Large intestine (tissue), 3 donors: ENCODE measurements at regions not wholly inside any gene's neighbourhood (a gene's known extent, or its start where the extent isn't known, plus 50 kb on each side); places are given as distances from the start of the nearest gene placed in this dataset.

ENCODE experiments used
- DNase-seq, 2 donors: peaks; one replicate each; pipeline versions ENCODE4 v3.0.0 to v3.0.0-alpha.2; 2013
- H3K27ac ChIP-seq: one replicate; pipeline ENCODE4 v1.5.1; 2013; ENCODE audit warnings: low read length
- H3K27me3 ChIP-seq: 2 replicates; pipeline ENCODE4 v1.6.1; 2013; ENCODE audit warnings: low read length; ENCODE audit not compliant: control insufficient read depth, insufficient read depth
- H3K36me3 ChIP-seq: 2 replicates; pipeline ENCODE4 v1.6.1; 2013; ENCODE audit warnings: low read length; ENCODE audit not compliant: control insufficient read depth, insufficient read depth
- H3K4me1 ChIP-seq: one replicate; pipeline ENCODE4 v1.6.1; 2013; ENCODE audit warnings: low read length; ENCODE audit not compliant: control insufficient read depth, insufficient read depth
- H3K4me3 ChIP-seq: one replicate; pipeline ENCODE4 v1.5.1; 2013; ENCODE audit warnings: low read length
- H3K9me3 ChIP-seq: one replicate; pipeline ENCODE4 v1.6.1; 2013; ENCODE audit warnings: mild to moderate bottlenecking, low read depth, low read length, moderate library complexity; ENCODE audit not compliant: control insufficient read depth
- WGBS: methylation state at CpG from one replicate; pipeline ENCODE4 v1.1.5; 2013; ENCODE audit warnings: low lambda C conversion rate; ENCODE audit not compliant: insufficient coverage; 5-methylcytosine and 5-hydroxymethylcytosine counted together

DNA sequence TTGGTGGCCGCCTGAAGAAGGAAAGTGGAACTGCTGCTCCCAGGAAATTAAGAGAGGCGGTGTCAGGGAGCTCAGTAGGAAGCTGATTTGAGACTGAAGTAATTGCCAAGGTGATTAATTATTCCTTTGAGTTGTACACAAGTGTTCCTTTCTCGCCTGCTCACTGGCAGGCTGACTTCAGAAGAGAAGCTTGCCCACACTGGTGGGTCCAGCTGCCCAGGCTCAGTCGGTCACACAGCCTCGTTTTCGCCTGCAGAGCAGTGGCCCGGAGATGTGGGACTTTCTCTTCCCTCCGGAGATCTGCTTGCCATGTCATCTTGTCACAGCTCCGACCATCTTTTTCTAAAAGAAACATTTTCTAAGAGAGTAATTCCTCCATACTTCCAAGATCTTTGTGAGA lies 478.0 kb downstream of the MCTP2 start:
- Histone ChIP-seq H3K27me3 (no peaks in the 10 kb centered on the region), H3K9me3 (no peaks in the 10 kb centered on the region), H3K36me3 (no peaks in the 10 kb centered on the region), H3K4me1 (no peaks in the 10 kb centered on the region), H3K4me3 (no peak overlapping the region), H3K27ac (no peak overlapping the region)
- DNase-seq, result no peak
- no CpG with 5 or more reads among the region's 9 CpGs for WGBS

- no peaks in the 10 kb centered on the region for H3K4me1 ChIP-seq
- H3K27ac ChIP-seq, result no peak overlapping the region
- DNase-seq, result no peak
- H3K4me3 ChIP-seq, result no peak overlapping the region
- H3K9me3 ChIP-seq, result no peaks in the 10 kb centered on the region
- WGBS, result no CpG with 5 or more reads among the region's 2 CpGs
- no peaks in the 10 kb centered on the region for H3K27me3 ChIP-seq
- no peaks in the 10 kb centered on the region for H3K36me3 ChIP-seq
These were observed 490.8 kb downstream of the MCTP2 start for GRCh38 chr15:94722024-94722636.

- Histone ChIP-seq H3K9me3 (no peaks in the 10 kb centered on the region), H3K27ac (no peak overlapping the region), H3K4me3 (no peak overlapping the region), H3K4me1 (no peaks in the 10 kb centered on the region), H3K36me3 (no peaks in the 10 kb centered on the region), H3K27me3 (no peaks in the 10 kb centered on the region)
- WGBS, result no CpG with 5 or more reads among the region's 2 CpGs
- DNase-seq, result no peak
These were observed 492.4 kb downstream of the MCTP2 start for GRCh38 chr15:94723801-94724200.

GRCh38 chr15:94731286-94731685 lies 499.9 kb downstream of the MCTP2 start:
- Histone ChIP-seq H3K27ac (no peak overlapping the region), H3K9me3 (no peaks in the 10 kb centered on the region), H3K36me3 (no peaks in the 10 kb centered on the region), H3K4me1 (no peaks in the 10 kb centered on the region), H3K27me3 (no peaks in the 10 kb centered on the region), H3K4me3 (no peak overlapping the region)
- no peak for DNase-seq
- WGBS, result no CpG with 5 or more reads among the region's 3 CpGs

DNA sequence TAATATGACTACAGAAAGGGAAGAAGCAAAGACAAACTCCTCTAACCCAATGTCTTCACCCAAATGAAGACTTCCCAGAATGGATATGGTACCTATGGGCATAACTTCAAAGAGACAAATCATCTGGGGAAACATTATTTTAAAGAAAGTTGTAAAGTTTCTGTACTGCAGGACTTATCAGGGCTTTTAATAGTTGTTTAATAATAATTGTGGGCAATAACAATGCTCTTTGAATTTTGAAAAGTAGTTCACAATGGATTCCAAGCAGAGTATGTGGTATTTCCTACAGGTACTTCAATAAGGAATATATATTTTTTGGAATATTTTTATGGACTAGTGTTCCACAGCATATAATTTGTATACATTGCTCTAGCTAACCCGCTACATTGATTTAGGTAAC lies 503.1 kb downstream of the MCTP2 start:
- H3K36me3 ChIP-seq, result no peaks in the 10 kb centered on the region
- no peak overlapping the region for H3K27ac ChIP-seq
- H3K4me3 ChIP-seq, result no peak overlapping the region
- WGBS, result 100% methylated on average over 1 of the region's 1 CpG
- no peak for DNase-seq
- no peaks in the 10 kb centered on the region for H3K27me3 ChIP-seq
- no peaks in the 10 kb centered on the region for H3K4me1 ChIP-seq
- no peaks in the 10 kb centered on the region for H3K9me3 ChIP-seq

GRCh38 chr15:94736236-94736635 lies 504.9 kb downstream of the MCTP2 start:
- Histone ChIP-seq H3K9me3 (no peaks in the 10 kb centered on the region), H3K4me1 (no peaks in the 10 kb centered on the region), H3K27ac (no peak overlapping the region), H3K4me3 (no peak overlapping the region), H3K27me3 (no peaks in the 10 kb centered on the region), H3K36me3 (no peaks in the 10 kb centered on the region)
- no peak for DNase-seq

GRCh38 chr15:94739639-94740038 lies 508.3 kb downstream of the MCTP2 start:
- no CpG with 5 or more reads among the region's 3 CpGs for WGBS

GRCh38 chr15:94740469-94740868 lies 509.1 kb downstream of the MCTP2 start:
- DNase-seq, result no peak
- no peak overlapping the region for H3K4me3 ChIP-seq
- H3K27ac ChIP-seq, result no peak overlapping the region
- H3K4me1 ChIP-seq, result no peaks in the 10 kb centered on the region
- no peaks in the 10 kb centered on the region for H3K27me3 ChIP-seq
- no peaks in the 10 kb centered on the region for H3K36me3 ChIP-seq
- H3K9me3 ChIP-seq, result no peaks in the 10 kb centered on the region
- no CpG with 5 or more reads among the region's 2 CpGs for WGBS

More at GRCh38 chr15:94739639-94740038, 508.3 kb downstream of the MCTP2 start:
- DNase-seq, result no peak
- Histone ChIP-seq H3K36me3 (no peaks in the 10 kb centered on the region), H3K4me1 (no peaks in the 10 kb centered on the region), H3K9me3 (no peaks in the 10 kb centered on the region), H3K27me3 (no peaks in the 10 kb centered on the region), H3K27ac (no peak overlapping the region), H3K4me3 (no peak overlapping the region)

GRCh38 chr15:94743668-94744067 lies 512.3 kb downstream of the MCTP2 start:
- Histone ChIP-seq H3K4me1 (no peaks in the 10 kb centered on the region), H3K9me3 (no peaks in the 10 kb centered on the region), H3K36me3 (no peaks in the 10 kb centered on the region), H3K27me3 (no peaks in the 10 kb centered on the region), H3K27ac (no peak overlapping the region), H3K4me3 (no peak overlapping the region)
- no peak for DNase-seq
- no CpG with 5 or more reads among the region's 11 CpGs for WGBS

DNA sequence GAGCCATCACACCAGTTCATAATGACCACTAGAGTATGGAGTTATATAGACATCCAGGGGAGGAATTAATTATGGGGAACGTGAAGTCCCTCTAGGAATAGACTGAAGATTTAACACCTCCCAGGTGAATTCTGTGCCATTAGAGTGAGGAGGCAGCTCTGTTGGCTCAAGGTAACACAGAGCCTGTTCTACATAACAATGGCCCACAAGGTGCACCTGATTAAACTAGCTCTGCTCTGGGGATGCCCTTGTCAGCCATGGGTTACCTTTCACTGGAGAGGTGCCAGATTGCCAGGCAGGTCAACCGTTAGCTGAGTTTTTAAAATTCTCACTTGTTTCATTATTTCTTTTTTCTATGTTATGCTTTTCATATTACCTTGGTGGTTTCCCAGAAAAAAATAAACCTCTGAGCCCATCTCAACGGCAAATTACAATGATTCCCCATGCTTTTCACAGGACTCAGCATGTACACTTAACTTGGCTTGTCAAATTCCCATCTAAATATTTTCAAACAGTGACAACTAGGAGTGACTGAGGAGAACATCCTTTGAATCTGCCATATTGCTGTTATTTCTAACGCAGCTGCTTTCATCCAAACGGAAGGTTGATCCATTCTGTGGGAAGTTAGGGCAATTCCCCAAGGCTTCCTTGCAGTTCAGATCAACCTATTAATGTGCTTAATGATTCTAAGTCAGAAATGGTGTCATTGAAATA lies 512.9 kb downstream of the MCTP2 start:
- no CpG with 5 or more reads among the region's 5 CpGs for WGBS
- Histone ChIP-seq H3K27me3 (no peaks in the 10 kb centered on the region), H3K27ac (no peak overlapping the region), H3K4me1 (no peaks in the 10 kb centered on the region), H3K4me3 (no peak overlapping the region), H3K36me3 (no peaks in the 10 kb centered on the region), H3K9me3 (no peaks in the 10 kb centered on the region)
- no peak for DNase-seq

DNA sequence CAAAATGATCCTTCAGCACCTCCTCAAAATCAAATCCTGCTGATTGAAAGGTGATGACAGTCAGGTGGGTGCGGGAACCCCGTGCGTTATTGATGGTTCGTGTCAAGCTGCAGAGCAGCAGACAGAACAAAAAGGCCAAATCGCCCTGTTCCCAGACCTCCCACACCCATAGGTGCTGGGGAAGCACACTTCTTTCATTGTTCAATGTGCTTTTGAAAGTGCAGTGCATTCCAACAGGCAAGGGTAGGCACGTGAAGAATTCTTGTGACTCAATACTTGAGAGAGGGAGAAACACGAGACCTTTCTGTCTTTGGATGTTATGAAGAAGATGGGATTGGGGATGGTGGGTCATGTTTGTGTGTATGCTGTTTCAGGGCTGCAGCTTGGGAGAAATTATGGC lies 514.0 kb downstream of the MCTP2 start:
- no peaks in the 10 kb centered on the region for H3K4me1 ChIP-seq
- no peak for DNase-seq
- no peak overlapping the region for H3K4me3 ChIP-seq
- no peak overlapping the region for H3K27ac ChIP-seq
- no peaks in the 10 kb centered on the region for H3K9me3 ChIP-seq
- 61% methylated on average over 2 of the region's 7 CpGs for WGBS
- no peaks in the 10 kb centered on the region for H3K27me3 ChIP-seq
- H3K36me3 ChIP-seq, result no peaks in the 10 kb centered on the region
